ENCODE measurements at regions not wholly inside any gene's neighbourhood (a gene's known extent, or its start where the extent isn't known, plus 50 kb on each side); places are given as distances from the start of the nearest gene placed in this dataset.

- no peak overlapping the region for H3K4me3 ChIP-seq (ENCODE audit: low read depth in 2 of 2, low read length in 2 of 2)
- in situ Hi-C loops (cut with HindIII; ENCODE audit: low pct_unique_long_range_greater_than_20kb, low sequenced_read_pairs), result no loop called here
- BruUV-seq (replicated peaks), result no TSS peak
- DNase-seq (ENCODE audit: low read depth, low spot score) (no peak), ATAC-seq (no peak)
- ChIA-PET CTCF (no interaction called here), POLR2A (no interaction called here)
- intact Hi-C loops (cut with micrococcal nuclease; ENCODE audit: unreplicated experiment), result no loop called here
- H3K36me3 ChIP-seq (ENCODE audit: control insufficient read depth, insufficient read depth, low read length), result no peaks in the 10 kb centered on the region
- H3K27me3 ChIP-seq (ENCODE audit: control insufficient read depth, insufficient read depth, low read length), result peaks cover 31% of the 10 kb centered on the region
- no peaks in the 10 kb centered on the region for H3K9me3 ChIP-seq (ENCODE audit: control insufficient read depth, insufficient read depth, low read depth, low read length)
- TF ChIP-seq CTCF (IDR thresholded peaks at IDR 0.05), result no peak
- no peak for TF ChIP-seq SIN3A (IDR thresholded peaks at IDR 0.05; ENCODE audit: borderline replicate concordance, insufficient read depth, low read depth, low read length)
- TF ChIP-seq POLR2AphosphoS5 (IDR thresholded peaks at IDR 0.05; ENCODE audit: low read depth, low read length), result no peak
- no peak for TF ChIP-seq REST (IDR thresholded peaks at IDR 0.05; ENCODE audit: insufficient read depth in 1 of 2, low read depth in 2 of 2, low read length in 1 of 2)
- TF ChIP-seq TCF7L2 (IDR thresholded peaks at IDR 0.05; ENCODE audit: low read depth, low read length), result no peak
- no peak overlapping the region for H3K27ac ChIP-seq (ENCODE audit: low read length)
- H3K4me1 ChIP-seq (ENCODE audit: control insufficient read depth, insufficient read depth, low read length), result no peaks in the 10 kb centered on the region
Observed at GRCh38 chr3:124076235-124076634, 84.3 kb upstream of the ROPN1 start.

- ChIA-PET POLR2A (no interaction called here), CTCF (interaction anchor here (0.8 to 1.0 kb wide), 2 partner anchors 9 to 46 kb away, joined by 3 to 9 read pairs; partner anchors contain the start of gene KALRN)
- no peaks in the 10 kb centered on the region for H3K9me3 ChIP-seq (ENCODE audit: control insufficient read depth, insufficient read depth, low read depth, low read length)
- H3K27me3 ChIP-seq (ENCODE audit: control insufficient read depth, insufficient read depth, low read length), result peaks cover 24% of the 10 kb centered on the region
- intact Hi-C loops (cut with micrococcal nuclease; ENCODE audit: unreplicated experiment), result loop anchor here (1.0 kb wide), 1 partner anchor 63 kb away; no protein-coding TSS in a partner anchor
- in situ Hi-C loops (cut with HindIII; ENCODE audit: low pct_unique_long_range_greater_than_20kb, low sequenced_read_pairs), result no loop called here
- no peaks in the 10 kb centered on the region for H3K36me3 ChIP-seq (ENCODE audit: control insufficient read depth, insufficient read depth, low read length)
- BruUV-seq (replicated peaks), result no TSS peak
- no peak overlapping the region for H3K4me3 ChIP-seq (ENCODE audit: low read depth in 2 of 2, low read length in 2 of 2)
- DNase-seq (ENCODE audit: low read depth, low spot score), result peak; percentile 17
- peak; percentile 74 for ATAC-seq
- H3K27ac ChIP-seq (ENCODE audit: low read length), result no peak overlapping the region
- no peaks in the 10 kb centered on the region for H3K4me1 ChIP-seq (ENCODE audit: control insufficient read depth, insufficient read depth, low read length)
- TF ChIP-seq POLR2AphosphoS5 (IDR thresholded peaks at IDR 0.05; ENCODE audit: low read depth, low read length) (no peak), TCF7L2 (IDR thresholded peaks at IDR 0.05; ENCODE audit: low read depth, low read length) (no peak), REST (IDR thresholded peaks at IDR 0.05; ENCODE audit: insufficient read depth in 1 of 2, low read depth in 2 of 2, low read length in 1 of 2) (no peak), CTCF (IDR thresholded peaks at IDR 0.05) (peak; percentile 75; the same call in 1 of the 2 replicates)
Observed at GRCh38 chr3:124078953-124079911, 87.3 kb upstream of the ROPN1 start.
